GM12878 (cell line): ENCODE measurements at regions not wholly inside any gene's neighbourhood (a gene's known extent, or its start where the extent isn't known, plus 50 kb on each side); places are given as distances from the start of the nearest gene placed in this dataset.

Experiments used
- DPF2 ChIP-seq: fragments of 450-650 bp; IDR thresholded peaks from 2 replicates; pipeline ENCODE4 v1.6.1; 2017; ENCODE audit warnings: mild to moderate bottlenecking
- EZH2 ChIP-seq: IDR thresholded peaks from 2 replicates; pipeline ENCODE4 v1.6.1; 2012; ENCODE audit warnings: low read depth, mild to moderate bottlenecking, control low read depth, inconsistent platforms, low read length, borderline replicate concordance; ENCODE audit not compliant: control insufficient read depth
- NFYA ChIP-seq: IDR thresholded peaks from 2 replicates; pipeline ENCODE4 v1.6.1; 2011; ENCODE audit warnings: low read depth, mild to moderate bottlenecking, low read length, improper control_type of control experiment, borderline replicate concordance
- POU2F2 ChIP-seq: IDR thresholded peaks from 3 replicates; pipeline ENCODE4 v1.6.1; 2011; ENCODE audit warnings: low read depth, mild to moderate bottlenecking, low read length, borderline replicate concordance
- RCOR1 ChIP-seq: conservative IDR thresholded peaks from 2 replicates; pipeline ENCODE4 v1.6.1; 2012; ENCODE audit warnings: low read depth, low read length, improper control_type of control experiment
- RFX5 ChIP-seq: IDR thresholded peaks from 2 replicates; pipeline ENCODE4 v1.6.1; 2011; ENCODE audit warnings: low read depth, low read length, improper control_type of control experiment
- ZNF384 ChIP-seq: IDR thresholded peaks from 2 replicates; pipeline ENCODE4 v1.6.1; 2012; ENCODE audit warnings: low read depth, mild to moderate bottlenecking, low read length, improper control_type of control experiment, borderline replicate concordance
- TF ChIP-seq, protein P1 (sequence below): fragments of 450-650 bp; formaldehyde crosslinking; IDR thresholded peaks from 2 replicates; pipeline ENCODE4 v1.5.0; 2022; ENCODE audit warnings: mild to moderate bottlenecking, missing genetic modification characterization
- TF ChIP-seq, protein P2 (sequence below), 3 experiments: IDR thresholded peaks in 2 of 3; conservative IDR thresholded peaks in 1 of 3; 2 replicates each; pipeline ENCODE4 v1.5.1; 2011; ENCODE audit warnings: low read depth in 3 of 3, low read length in 3 of 3, mild to moderate bottlenecking in 3 of 3, control low read depth in 2 of 3, moderate library complexity in 2 of 3, inconsistent platforms in 1 of 3, mixed read lengths in 1 of 3; ENCODE audit not compliant: control insufficient read depth in 2 of 3, insufficient read depth in 1 of 3; ENCODE audit errors: extremely low read depth in 1 of 3

DNA sequence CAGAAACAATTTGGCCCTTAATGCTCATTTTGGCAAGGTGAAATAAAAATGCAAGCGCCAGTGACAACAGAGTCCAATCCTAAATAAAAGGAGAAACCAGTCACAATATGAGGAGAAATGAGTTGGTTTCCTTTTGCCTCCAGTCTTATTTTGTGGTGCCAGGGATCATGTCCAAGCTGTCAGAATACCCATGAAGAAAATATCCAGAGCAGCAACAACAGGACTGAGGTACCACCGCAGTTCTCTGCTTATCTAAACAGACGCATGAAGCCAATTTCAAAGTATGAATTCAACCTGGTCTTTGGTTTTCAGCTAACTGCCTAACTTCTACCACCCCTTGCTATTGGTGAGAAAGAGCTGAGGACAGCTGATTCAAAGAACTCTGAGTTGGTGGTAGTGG lies 199.9 kb upstream of the MAGEB2 start:
- TF ChIP-seq RFX5 (no peak), EZH2 (no peak), NFYA (no peak), RCOR1 (no peak), ZNF384 (no peak), POU2F2 (no peak), DPF2 (no peak)
- TF ChIP-seq, protein P1, sequence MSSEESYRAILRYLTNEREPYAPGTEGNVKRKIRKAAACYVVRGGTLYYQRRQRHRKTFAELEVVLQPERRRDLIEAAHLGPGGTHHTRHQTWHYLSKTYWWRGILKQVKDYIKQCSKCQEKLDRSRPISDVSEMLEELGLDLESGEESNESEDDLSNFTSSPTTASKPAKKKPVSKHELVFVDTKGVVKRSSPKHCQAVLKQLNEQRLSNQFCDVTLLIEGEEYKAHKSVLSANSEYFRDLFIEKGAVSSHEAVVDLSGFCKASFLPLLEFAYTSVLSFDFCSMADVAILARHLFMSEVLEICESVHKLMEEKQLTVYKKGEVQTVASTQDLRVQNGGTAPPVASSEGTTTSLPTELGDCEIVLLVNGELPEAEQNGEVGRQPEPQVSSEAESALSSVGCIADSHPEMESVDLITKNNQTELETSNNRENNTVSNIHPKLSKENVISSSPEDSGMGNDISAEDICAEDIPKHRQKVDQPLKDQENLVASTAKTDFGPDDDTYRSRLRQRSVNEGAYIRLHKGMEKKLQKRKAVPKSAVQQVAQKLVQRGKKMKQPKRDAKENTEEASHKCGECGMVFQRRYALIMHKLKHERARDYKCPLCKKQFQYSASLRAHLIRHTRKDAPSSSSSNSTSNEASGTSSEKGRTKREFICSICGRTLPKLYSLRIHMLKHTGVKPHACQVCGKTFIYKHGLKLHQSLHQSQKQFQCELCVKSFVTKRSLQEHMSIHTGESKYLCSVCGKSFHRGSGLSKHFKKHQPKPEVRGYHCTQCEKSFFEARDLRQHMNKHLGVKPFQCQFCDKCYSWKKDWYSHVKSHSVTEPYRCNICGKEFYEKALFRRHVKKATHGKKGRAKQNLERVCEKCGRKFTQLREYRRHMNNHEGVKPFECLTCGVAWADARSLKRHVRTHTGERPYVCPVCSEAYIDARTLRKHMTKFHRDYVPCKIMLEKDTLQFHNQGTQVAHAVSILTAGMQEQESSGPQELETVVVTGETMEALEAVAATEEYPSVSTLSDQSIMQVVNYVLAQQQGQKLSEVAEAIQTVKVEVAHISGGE (CRISPR knock-in tag), result no peak
- TF ChIP-seq, protein P2, sequence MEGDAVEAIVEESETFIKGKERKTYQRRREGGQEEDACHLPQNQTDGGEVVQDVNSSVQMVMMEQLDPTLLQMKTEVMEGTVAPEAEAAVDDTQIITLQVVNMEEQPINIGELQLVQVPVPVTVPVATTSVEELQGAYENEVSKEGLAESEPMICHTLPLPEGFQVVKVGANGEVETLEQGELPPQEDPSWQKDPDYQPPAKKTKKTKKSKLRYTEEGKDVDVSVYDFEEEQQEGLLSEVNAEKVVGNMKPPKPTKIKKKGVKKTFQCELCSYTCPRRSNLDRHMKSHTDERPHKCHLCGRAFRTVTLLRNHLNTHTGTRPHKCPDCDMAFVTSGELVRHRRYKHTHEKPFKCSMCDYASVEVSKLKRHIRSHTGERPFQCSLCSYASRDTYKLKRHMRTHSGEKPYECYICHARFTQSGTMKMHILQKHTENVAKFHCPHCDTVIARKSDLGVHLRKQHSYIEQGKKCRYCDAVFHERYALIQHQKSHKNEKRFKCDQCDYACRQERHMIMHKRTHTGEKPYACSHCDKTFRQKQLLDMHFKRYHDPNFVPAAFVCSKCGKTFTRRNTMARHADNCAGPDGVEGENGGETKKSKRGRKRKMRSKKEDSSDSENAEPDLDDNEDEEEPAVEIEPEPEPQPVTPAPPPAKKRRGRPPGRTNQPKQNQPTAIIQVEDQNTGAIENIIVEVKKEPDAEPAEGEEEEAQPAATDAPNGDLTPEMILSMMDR (IDR thresholded peaks at IDR 0.05 in 2 of 3, conservative IDR thresholded peaks at IDR 0.05 in 1 of 3; ENCODE audit: control insufficient read depth in 2 of 3, extremely low read depth in 1 of 3, insufficient read depth in 1 of 3, low read depth in 3 of 3, low read length in 3 of 3), result no peak
